Stimulated activated CD4-positive, alpha-beta T cell treated with anti-CD3 and anti-CD28 coated beads, TNF-alpha, amount 100 ng/mL, for 24 hours (primary cell): ENCODE measurements at regions not wholly inside any gene's neighbourhood (a gene's known extent, or its start where the extent isn't known, plus 50 kb on each side); places are given as distances from the start of the nearest gene placed in this dataset.

Source experiments
- DNase-seq, 3 experiments: peaks; one replicate each; pipeline ENCODE4 v3.0.0-alpha.2; 2020; ENCODE audit warnings: low read depth in 3 of 3

GRCh38 chr11:122277493-122277892 lies 161.5 kb upstream of the BLID start:
- no peak for DNase-seq

- no peak for DNase-seq
Observed at GRCh38 chr11:122276221-122276620, 160.2 kb upstream of the BLID start.

GRCh38 chr11:122275508-122275907 lies 159.5 kb upstream of the BLID start:
- DNase-seq, result no peak

GRCh38 chr11:122273476-122274191 lies 157.6 kb upstream of the BLID start:
- no peak for DNase-seq

- DNase-seq, result no peak
Observed at GRCh38 chr11:122271745-122272144, 155.7 kb upstream of the BLID start.

GRCh38 chr11:122271137-122271536 lies 155.1 kb upstream of the BLID start:
- no peak for DNase-seq

GRCh38 chr11:122270535-122270934 lies 154.5 kb upstream of the BLID start:
- DNase-seq, result no peak

GRCh38 chr11:122269824-122270223 lies 153.8 kb upstream of the BLID start:
- DNase-seq, result no peak

- DNase-seq, result no peak
Observed at GRCh38 chr11:122268601-122269130, 152.7 kb upstream of the BLID start.

GRCh38 chr11:122267602-122268001 lies 151.6 kb upstream of the BLID start:
- DNase-seq, result no peak

- no peak for DNase-seq
Observed at GRCh38 chr11:122265981-122266380, 150.0 kb upstream of the BLID start.

- DNase-seq, result no peak
Observed at GRCh38 chr11:122264121-122264520, 148.1 kb upstream of the BLID start.

GRCh38 chr11:122261546-122261945 lies 145.5 kb upstream of the BLID start:
- no peak for DNase-seq

- DNase-seq, result no peak
Observed at GRCh38 chr11:122259195-122259821, 143.3 kb upstream of the BLID start.

GRCh38 chr11:122258446-122259194 lies 142.6 kb upstream of the BLID start:
- DNase-seq, result no peak

- no peak for DNase-seq
Observed at GRCh38 chr11:122253589-122254231, 137.7 kb upstream of the BLID start.

- no peak for DNase-seq
Observed at GRCh38 chr11:122248939-122249338, 132.9 kb upstream of the BLID start.

GRCh38 chr11:122248131-122248530 lies 132.1 kb upstream of the BLID start:
- DNase-seq, result no peak

- no peak for DNase-seq
Observed at GRCh38 chr11:122246874-122247273, 130.9 kb upstream of the BLID start.

- no peak for DNase-seq
Observed at GRCh38 chr11:122242731-122243130, 126.7 kb upstream of the BLID start.

- DNase-seq, result no peak
Observed at GRCh38 chr11:122241566-122241965, 125.6 kb upstream of the BLID start.

- DNase-seq, result no peak
Observed at GRCh38 chr11:122240638-122241037, 124.6 kb upstream of the BLID start.
